Thymus (tissue), 11 donors: ENCODE measurements at regions not wholly inside any gene's neighbourhood (a gene's known extent, or its start where the extent isn't known, plus 50 kb on each side); places are given as distances from the start of the nearest gene placed in this dataset.

Source experiments
- DNase-seq, 9 donors: peaks; one replicate each; pipeline ENCODE4 v3.0.0-alpha.2; 2013; ENCODE audit warnings: low spot score in 9 of 9, low read depth in 6 of 9, missing footprints in 1 of 9
- H3K27ac ChIP-seq, 2 donors: one replicate each; pipeline ENCODE4 v1.5.1; 2013; ENCODE audit warnings: control low read depth in 1 of 2, low read depth in 1 of 2, low read length in 1 of 2, mild to moderate bottlenecking in 1 of 2, moderate library complexity in 1 of 2
- H3K27me3 ChIP-seq, 2 donors: one replicate each; pipeline ENCODE4 v1.5.1; 2013; ENCODE audit warnings: low read length in 1 of 2; ENCODE audit not compliant: control insufficient read depth in 2 of 2, insufficient read depth in 1 of 2
- H3K36me3 ChIP-seq, 2 donors: one replicate each; pipeline ENCODE4 v1.5.1; 2013; ENCODE audit warnings: low read length in 1 of 2, mild to moderate bottlenecking in 1 of 2, moderate library complexity in 1 of 2; ENCODE audit not compliant: control insufficient read depth in 2 of 2, insufficient read depth in 2 of 2
- H3K4me1 ChIP-seq, 2 donors: one replicate each; pipeline ENCODE4 v1.5.1; 2013; ENCODE audit warnings: low read length in 2 of 2; ENCODE audit not compliant: control insufficient read depth in 2 of 2, insufficient read depth in 2 of 2
- H3K4me3 ChIP-seq, 2 donors: one replicate each; pipeline ENCODE4 v1.5.1; 2013; ENCODE audit warnings: low read length in 2 of 2, control low read depth in 1 of 2, mild to moderate bottlenecking in 1 of 2
- H3K9me3 ChIP-seq, 2 donors: one replicate each; pipeline ENCODE4 v1.5.1; 2013; ENCODE audit warnings: low read length in 1 of 2, mild to moderate bottlenecking in 1 of 2; ENCODE audit not compliant: control insufficient read depth in 2 of 2, insufficient read depth in 1 of 2
- WGBS: extraction: QIAGEN DNeasy Blood & Tissue Kit; methylation state at CpG from one replicate; pipeline ENCODE4 v1.1.7; 2013; 5-methylcytosine and 5-hydroxymethylcytosine counted together
- donor health status: healthy.

GRCh38 chr5:84536797-84537196, 152.1 kb upstream of the EDIL3 start:
- 90% methylated on average over 3 of the region's 3 CpGs for WGBS
- no peaks in the 10 kb centered on the region for H3K4me1 ChIP-seq
- no peak overlapping the region for H3K27ac ChIP-seq
- no peaks in the 10 kb centered on the region for H3K9me3 ChIP-seq
- H3K4me3 ChIP-seq = no peak overlapping the region
- H3K36me3 ChIP-seq = no peaks in the 10 kb centered on the region
- DNase-seq = no peak
- no peaks in the 10 kb centered on the region for H3K27me3 ChIP-seq

GRCh38 chr5:84535281-84535680, 150.6 kb upstream of the EDIL3 start:
- no peaks in the 10 kb centered on the region for H3K9me3 ChIP-seq
- H3K4me3 ChIP-seq = no peak overlapping the region
- H3K27ac ChIP-seq = no peak overlapping the region
- 96% methylated on average over 3 of the region's 3 CpGs for WGBS
- no peak for DNase-seq
- no peaks in the 10 kb centered on the region for H3K4me1 ChIP-seq
- H3K27me3 ChIP-seq = no peaks in the 10 kb centered on the region
- H3K36me3 ChIP-seq = no peaks in the 10 kb centered on the region

GRCh38 chr5:84524491-84524890, 139.8 kb upstream of the EDIL3 start:
- no peaks in the 10 kb centered on the region for H3K36me3 ChIP-seq
- no peaks in the 10 kb centered on the region for H3K27me3 ChIP-seq
- H3K4me1 ChIP-seq = no peaks in the 10 kb centered on the region
- DNase-seq = no peak
- H3K4me3 ChIP-seq = no peak overlapping the region
- H3K27ac ChIP-seq = no peak overlapping the region
- H3K9me3 ChIP-seq = no peaks in the 10 kb centered on the region

GRCh38 chr5:84518862-84519261, 134.2 kb upstream of the EDIL3 start:
- H3K27ac ChIP-seq = no peak overlapping the region
- DNase-seq = no peak
- WGBS = 88% methylated on average over 3 of the region's 3 CpGs
- H3K27me3 ChIP-seq = no peaks in the 10 kb centered on the region
- no peaks in the 10 kb centered on the region for H3K9me3 ChIP-seq
- no peaks in the 10 kb centered on the region for H3K4me1 ChIP-seq
- no peak overlapping the region for H3K4me3 ChIP-seq
- H3K36me3 ChIP-seq = no peaks in the 10 kb centered on the region

GRCh38 chr5:84518370-84518769, 133.7 kb upstream of the EDIL3 start:
- no peaks in the 10 kb centered on the region for H3K27me3 ChIP-seq
- H3K4me3 ChIP-seq = no peak overlapping the region
- no peaks in the 10 kb centered on the region for H3K4me1 ChIP-seq
- no peaks in the 10 kb centered on the region for H3K9me3 ChIP-seq
- no peaks in the 10 kb centered on the region for H3K36me3 ChIP-seq
- no peak overlapping the region for H3K27ac ChIP-seq
- WGBS = 97% methylated on average over 4 of the region's 4 CpGs
- DNase-seq = no peak

GRCh38 chr5:84506625-84507024, 121.9 kb upstream of the EDIL3 start:
- no peak overlapping the region for H3K4me3 ChIP-seq
- H3K4me1 ChIP-seq = no peaks in the 10 kb centered on the region
- no peaks in the 10 kb centered on the region for H3K27me3 ChIP-seq
- no peak overlapping the region for H3K27ac ChIP-seq
- no peaks in the 10 kb centered on the region for H3K36me3 ChIP-seq
- DNase-seq = no peak
- H3K9me3 ChIP-seq = no peaks in the 10 kb centered on the region

GRCh38 chr5:84494453-84494852, 109.8 kb upstream of the EDIL3 start:
- H3K4me1 ChIP-seq = no peaks in the 10 kb centered on the region

GRCh38 chr5:84487963-84488362, 103.3 kb upstream of the EDIL3 start:
- no peaks in the 10 kb centered on the region for H3K36me3 ChIP-seq
- no peak overlapping the region for H3K4me3 ChIP-seq
- H3K9me3 ChIP-seq = no peaks in the 10 kb centered on the region
- H3K27ac ChIP-seq = no peak overlapping the region
- no peak for DNase-seq
- no peaks in the 10 kb centered on the region for H3K4me1 ChIP-seq
- no peaks in the 10 kb centered on the region for H3K27me3 ChIP-seq

More at GRCh38 chr5:84494453-84494852, 109.8 kb upstream of the EDIL3 start:
- no peaks in the 10 kb centered on the region for H3K9me3 ChIP-seq
- no peaks in the 10 kb centered on the region for H3K27me3 ChIP-seq
- no peak overlapping the region for H3K4me3 ChIP-seq
- DNase-seq = no peak
- H3K27ac ChIP-seq = no peak overlapping the region
- no peaks in the 10 kb centered on the region for H3K36me3 ChIP-seq

- Histone ChIP-seq H3K4me3 (no peak overlapping the region), H3K9me3 (no peaks in the 10 kb centered on the region), H3K27me3 (no peaks in the 10 kb centered on the region), H3K4me1 (no peaks in the 10 kb centered on the region), H3K27ac (no peak overlapping the region), H3K36me3 (no peaks in the 10 kb centered on the region)
- whole genome bisulfite sequencing = 88% methylated on average over 5 of the region's 5 CpGs
- no peak for DNase-seq
Observed at GRCh38 chr5:84480873-84481637, 96.4 kb upstream of the EDIL3 start.

GRCh38 chr5:84478603-84479002, 93.9 kb upstream of the EDIL3 start:
- H3K4me3 ChIP-seq = no peak overlapping the region
- no peaks in the 10 kb centered on the region for H3K4me1 ChIP-seq
- 94% methylated on average over 1 of the region's 1 CpG for WGBS
- no peak for DNase-seq
- no peaks in the 10 kb centered on the region for H3K9me3 ChIP-seq
- H3K27ac ChIP-seq = no peak overlapping the region
- H3K36me3 ChIP-seq = no peaks in the 10 kb centered on the region
- H3K27me3 ChIP-seq = no peaks in the 10 kb centered on the region
